ENCODE measurements at regions not wholly inside any gene's neighbourhood (a gene's known extent, or its start where the extent isn't known, plus 50 kb on each side); places are given as distances from the start of the nearest gene placed in this dataset.

- DNase-seq: no peak
These were observed 286.5 kb upstream of the ERCC4 start for GRCh38 chr16:13633391-13633861.

GRCh38 chr16:13634253-13634652 is 285.7 kb upstream of the ERCC4 start:
- no peak for DNase-seq

- DNase-seq: no peak
These were observed 285.0 kb upstream of the ERCC4 start for GRCh38 chr16:13634959-13635358.

GRCh38 chr16:13638218-13638617 is 281.7 kb upstream of the ERCC4 start:
- no peak for DNase-seq

GRCh38 chr16:13643412-13643811 is 276.5 kb upstream of the ERCC4 start:
- no peak for DNase-seq

GRCh38 chr16:13645601-13646245 is 274.2 kb upstream of the ERCC4 start:
- DNase-seq: no peak

- DNase-seq: peak; percentile 1
These were observed 259.1 kb upstream of the ERCC4 start for GRCh38 chr16:13660807-13661206.

GRCh38 chr16:13665876-13666275 is 254.1 kb upstream of the ERCC4 start:
- no peak for DNase-seq

DNA sequence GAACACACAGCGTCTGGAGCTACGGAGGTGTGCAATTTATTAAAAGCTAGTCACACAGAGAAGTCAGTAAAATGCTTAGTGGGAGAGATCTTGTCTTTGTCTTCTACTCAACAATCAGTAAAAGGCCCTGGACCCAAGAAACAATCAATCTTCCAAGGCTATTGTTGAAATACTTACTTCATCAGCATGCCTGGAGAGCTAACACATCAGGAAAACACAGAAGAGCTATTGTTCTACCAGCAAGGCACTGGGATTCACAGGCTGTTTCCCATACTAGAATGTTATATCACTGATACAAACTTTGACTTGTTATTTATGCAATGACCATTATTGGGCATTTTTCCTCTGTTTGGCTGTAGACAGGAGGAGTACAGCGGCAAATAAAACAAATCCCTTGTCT is 247.8 kb upstream of the ERCC4 start:
- DNase-seq: no peak

GRCh38 chr16:13680021-13680889 is 239.7 kb upstream of the ERCC4 start:
- DNase-seq: no peak

DNA sequence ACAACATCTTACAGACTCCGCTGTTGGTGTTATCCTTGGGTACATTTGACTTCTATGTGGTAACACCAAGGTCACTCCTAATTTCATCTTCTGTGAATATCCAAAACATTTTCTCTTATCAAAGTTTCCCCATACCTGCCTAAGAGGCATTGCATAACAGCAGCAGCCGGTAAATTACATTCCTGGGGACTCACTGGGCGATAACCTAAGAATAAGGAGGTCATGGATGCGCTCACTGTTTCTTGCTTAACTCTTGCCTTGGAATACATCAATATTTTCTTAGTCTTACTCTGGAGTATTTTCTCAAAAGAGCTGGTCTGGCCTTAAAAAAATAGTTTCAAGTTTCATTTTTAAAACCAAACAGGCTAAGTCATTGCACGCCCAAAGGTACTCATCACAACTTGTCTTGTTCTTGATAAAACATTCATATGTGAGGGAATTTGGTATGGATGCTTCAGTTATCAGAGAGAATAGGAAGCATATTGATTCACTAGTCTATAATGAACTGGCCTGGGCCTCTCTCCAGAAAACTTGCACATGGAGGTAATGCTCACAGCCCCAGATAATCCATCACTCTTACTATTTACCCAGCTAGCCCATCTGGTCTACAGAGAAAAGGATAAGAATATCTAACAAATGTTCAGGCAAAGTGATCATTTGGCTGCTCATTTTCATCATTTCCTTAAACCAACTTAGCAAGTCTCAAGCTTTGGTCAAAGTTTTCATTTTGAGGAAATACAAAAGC is 235.0 kb upstream of the ERCC4 start:
- DNase-seq: no peak

DNA sequence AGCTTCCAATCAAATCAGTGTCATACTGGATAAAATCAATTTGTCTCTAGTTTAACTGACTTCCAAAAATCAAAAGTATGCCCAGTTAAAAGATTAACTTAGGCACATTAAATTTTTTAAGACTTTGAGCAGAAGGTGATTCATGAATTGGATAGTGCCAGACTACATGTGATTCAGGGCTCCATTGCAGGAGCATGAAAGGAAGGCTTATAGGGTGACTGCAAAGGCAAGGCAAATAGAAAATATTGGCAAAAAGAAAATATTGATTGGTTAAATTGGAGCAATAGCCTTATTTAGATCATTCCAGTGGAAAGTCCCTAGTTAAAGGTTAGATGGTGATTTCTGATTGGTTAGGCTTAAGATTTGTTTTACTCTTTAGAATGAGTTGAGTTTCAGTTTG is 223.9 kb upstream of the ERCC4 start:
- DNase-seq: no peak

- no peak for DNase-seq
These were observed 222.9 kb upstream of the ERCC4 start for GRCh38 chr16:13697013-13697412.

DNA sequence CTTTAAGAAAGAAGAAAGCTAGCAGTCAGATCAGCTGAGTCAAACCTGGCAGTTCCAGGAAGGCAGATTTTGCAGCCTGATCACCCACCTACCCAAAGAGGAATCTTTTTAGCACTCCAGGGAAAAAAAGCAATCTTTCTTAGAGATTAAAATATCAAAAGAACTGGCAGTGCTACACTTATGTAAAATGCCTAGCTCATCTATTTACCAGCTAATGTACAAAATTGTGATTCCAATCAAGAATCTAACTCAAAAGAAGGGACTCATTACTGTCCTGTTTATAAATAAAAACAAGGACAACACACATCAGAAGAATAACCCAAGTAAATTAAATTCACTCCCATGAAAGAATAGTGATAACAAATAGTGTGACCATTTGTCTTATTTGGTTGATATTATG is 222.4 kb upstream of the ERCC4 start:
- DNase-seq: no peak

DNA sequence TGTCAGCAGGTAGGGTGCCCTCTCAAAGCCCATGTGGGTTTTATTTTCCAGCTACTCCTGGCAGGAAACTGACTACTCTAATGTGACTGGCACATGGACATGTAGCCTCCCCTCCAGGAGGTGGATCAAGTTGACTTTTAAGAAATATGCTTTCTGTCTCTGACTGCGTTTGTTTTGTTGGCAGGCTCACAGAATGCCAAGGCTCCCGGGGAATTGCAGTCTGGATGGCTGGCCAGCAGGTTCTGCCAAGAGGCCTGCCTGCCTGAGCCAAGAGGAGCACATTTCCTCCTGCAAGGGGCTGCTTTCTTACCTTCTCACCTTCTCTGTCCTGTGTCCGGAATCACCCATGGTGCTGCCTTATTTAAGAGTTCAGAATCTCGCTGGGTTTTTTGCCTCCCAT is 217.3 kb upstream of the ERCC4 start:
- DNase-seq: no peak

DNA sequence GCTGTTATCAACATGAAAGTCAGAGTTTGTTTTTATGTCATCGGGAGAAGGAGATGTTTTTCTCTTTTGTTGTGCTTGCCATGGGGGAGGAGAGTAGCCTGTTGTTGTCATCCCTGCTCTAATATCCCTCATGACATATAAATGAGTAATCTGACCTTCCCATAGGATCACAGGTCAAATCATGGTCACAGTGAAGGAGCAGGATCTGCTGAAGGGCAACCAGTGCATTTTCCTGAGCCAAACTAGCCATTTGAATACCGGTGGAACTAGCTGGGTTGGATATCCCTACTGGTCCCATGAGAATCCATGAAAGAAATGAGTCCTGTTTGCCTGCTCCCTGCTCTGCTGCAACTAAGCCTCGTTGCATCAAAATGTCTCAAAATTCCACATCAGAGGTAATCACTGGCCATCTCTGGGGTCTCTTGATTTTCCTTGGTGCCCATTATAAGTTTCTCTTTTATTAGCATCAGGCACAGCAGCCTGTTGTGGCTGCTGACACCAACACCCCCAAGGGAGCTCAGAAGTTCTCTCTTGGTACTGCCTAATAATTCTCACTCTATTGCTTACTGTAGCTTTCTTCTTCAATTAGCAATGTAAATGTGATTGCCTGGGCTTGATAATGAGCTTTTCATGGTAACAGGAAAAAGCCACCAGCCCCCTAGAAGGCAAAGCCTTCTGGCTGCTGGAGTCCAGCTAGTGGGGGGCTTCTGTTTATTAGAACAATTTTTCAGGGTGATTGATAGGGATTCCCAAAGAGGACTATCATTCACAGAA is 211.4 kb upstream of the ERCC4 start:
- DNase-seq: no peak

DNA sequence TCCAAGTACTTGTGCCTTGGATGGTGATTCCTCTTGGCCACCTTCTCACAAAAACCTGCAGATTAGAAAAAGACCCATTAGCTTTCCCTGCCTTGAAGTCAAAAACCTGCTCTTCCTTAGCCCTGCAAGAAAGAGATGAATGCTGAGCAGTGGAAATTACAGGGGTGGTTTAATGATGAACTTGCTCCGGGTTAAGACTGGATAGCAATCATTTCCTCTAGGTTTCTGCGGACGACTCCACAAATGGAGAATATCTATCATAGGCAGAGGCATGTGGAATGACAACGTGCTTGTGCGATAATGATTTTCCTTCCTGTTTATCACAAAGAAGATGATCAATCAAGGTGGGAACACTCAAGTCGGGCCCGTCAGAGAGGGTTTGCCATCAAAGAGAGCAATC is 201.2 kb upstream of the ERCC4 start:
- no peak for DNase-seq

DNA sequence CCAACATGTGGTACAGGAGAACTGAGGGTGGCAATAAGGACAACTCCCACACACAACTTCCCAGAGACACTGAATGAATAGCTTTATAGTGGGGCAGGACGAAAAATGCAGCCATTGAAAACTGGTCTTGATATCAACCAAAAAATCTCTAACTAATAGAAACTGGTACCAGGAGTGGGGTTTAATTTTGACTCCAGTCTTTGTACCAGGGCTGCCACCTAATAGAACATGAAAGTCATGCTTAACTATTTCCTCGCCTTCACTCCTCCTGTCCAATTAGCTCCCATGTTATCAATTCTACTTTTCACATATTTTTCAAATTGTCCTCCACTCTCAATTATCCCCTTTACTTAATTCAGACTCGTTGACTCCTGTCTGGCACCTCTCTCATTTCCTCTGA is 192.0 kb upstream of the ERCC4 start:
- DNase-seq: no peak

- DNase-seq: no peak
These were observed 186.4 kb upstream of the ERCC4 start for GRCh38 chr16:13733561-13733960.

GRCh38 chr16:13739621-13740373 is 180.2 kb upstream of the ERCC4 start:
- DNase-seq: peak; percentile 21

GRCh38 chr16:13742928-13743327 is 177.0 kb upstream of the ERCC4 start:
- no peak for DNase-seq

GRCh38 chr16:13743571-13743970 is 176.4 kb upstream of the ERCC4 start:
- DNase-seq: no peak

Data from DMS53 (cell line).